Caco-2 (cell line): ENCODE measurements at regions not wholly inside any gene's neighbourhood (a gene's known extent, or its start where the extent isn't known, plus 50 kb on each side); places are given as distances from the start of the nearest gene placed in this dataset.

Experiments used
- BruUV-seq: library from RNA; stranded (reverse); fragments of 400-500 nt; replicated peaks from 2 replicates; lab custom pipeline; 2021; lab: Mats Ljungman, UMichigan
- CTCF ChIA-PET: fragments of 300-600 bp; sonication (Branson Sonifier 250); formaldehyde crosslinking; loops from one replicate; lab custom pipeline; 2022; ENCODE audit warnings: antibody characterized with exemption; lab: Charles Lee
- POLR2A ChIA-PET: fragments of 300-600 bp; sonication (Branson Sonifier 250); formaldehyde crosslinking; loops from one replicate; lab custom pipeline; 2022; ENCODE audit warnings: antibody characterized with exemption; lab: Charles Lee
- DNase-seq, 2 experiments: peaks; one replicate each; pipeline versions ENCODE4 v3.0.0 to v3.0.0-alpha.2; 2020 to 2022
- H3K27me3 ChIP-seq: replicated peaks from 2 replicates; pipeline ENCODE4 v1.6.0; 2011; ENCODE audit warnings: low read length; ENCODE audit not compliant: control insufficient read depth, insufficient read depth
- H3K36me3 ChIP-seq: 2 replicates; pipeline ENCODE4 v1.5.1; 2011; ENCODE audit warnings: low read length; ENCODE audit not compliant: control insufficient read depth, insufficient read depth
- H3K4me1 ChIP-seq: fragments of 250-450 bp; sonication (Bioruptor Pico); 2 replicates; pipeline ENCODE4 v1.5.1; 2020; ENCODE audit warnings: mild to moderate bottlenecking
- H3K4me3 ChIP-seq: 2 replicates; pipeline ENCODE4 v1.5.1; 2011; ENCODE audit warnings: low read depth, mild to moderate bottlenecking, control low read depth, low read length
- H3K9me3 ChIP-seq: fragments of 250-450 bp; sonication (Bioruptor Pico); 2 replicates; pipeline ENCODE4 v1.5.1; 2020; ENCODE audit warnings: mild to moderate bottlenecking, moderate library complexity
- H3K27ac Mint-ChIP-seq: one replicate; pipeline ENCODE4 v1.8.0; 2022; ENCODE audit warnings: mixed read lengths; ENCODE audit not compliant: unreplicated experiment
- H3K27me3 Mint-ChIP-seq: one replicate; pipeline ENCODE4 v1.8.0; 2022; ENCODE audit warnings: mixed read lengths; ENCODE audit not compliant: insufficient read depth, unreplicated experiment
- H3K36me3 Mint-ChIP-seq: one replicate; pipeline ENCODE4 v1.8.0; 2022; ENCODE audit warnings: mild to moderate bottlenecking, mixed read lengths; ENCODE audit not compliant: insufficient read depth, unreplicated experiment
- H3K4me1 Mint-ChIP-seq: one replicate; pipeline ENCODE4 v1.8.0; 2022; ENCODE audit warnings: low read depth, mixed read lengths; ENCODE audit not compliant: unreplicated experiment
- H3K4me3 Mint-ChIP-seq: one replicate; pipeline ENCODE4 v1.8.0; 2022; ENCODE audit warnings: mild to moderate bottlenecking, moderate library complexity, mixed read lengths; ENCODE audit not compliant: unreplicated experiment
- H3K9me3 Mint-ChIP-seq: one replicate; pipeline ENCODE4 v1.8.0; 2022; ENCODE audit warnings: mixed read lengths; ENCODE audit not compliant: unreplicated experiment
- intact Hi-C: fragments of 100-400 bp; cut with micrococcal nuclease; formaldehyde crosslinking; loops from one replicate; pipeline ENCODE4 v1.10.0; 2022; ENCODE audit not compliant: unreplicated experiment
- TF ChIP-seq, protein P1 (sequence below), 2 experiments: fragments of 200-600 bp in 1 of 2; IDR thresholded peaks; 1 replicate in 1 of 2; 2 replicates in 1 of 2; pipeline versions ENCODE4 v1.5.1 to v1.8.0; 2011 to 2022; ENCODE audit warnings: antibody characterized with exemption in 1 of 2, control low read depth in 1 of 2, inconsistent platforms in 1 of 2, low read depth in 1 of 2, low read length in 1 of 2, mild to moderate bottlenecking in 1 of 2, moderate library complexity in 1 of 2; ENCODE audit not compliant: insufficient read depth in 1 of 2, severe bottlenecking in 1 of 2, unreplicated experiment in 1 of 2

- Mint-ChIP-seq H3K27ac (no peak overlapping the region), H3K4me1 (no peaks in the 10 kb centered on the region), H3K27me3 (peaks cover 29% of the 10 kb centered on the region), H3K36me3 (no peaks in the 10 kb centered on the region), H3K4me3 (no peak overlapping the region), H3K9me3 (no peaks in the 10 kb centered on the region)
- intact Hi-C loops, result no loop called here
- TF ChIP-seq, protein P1, sequence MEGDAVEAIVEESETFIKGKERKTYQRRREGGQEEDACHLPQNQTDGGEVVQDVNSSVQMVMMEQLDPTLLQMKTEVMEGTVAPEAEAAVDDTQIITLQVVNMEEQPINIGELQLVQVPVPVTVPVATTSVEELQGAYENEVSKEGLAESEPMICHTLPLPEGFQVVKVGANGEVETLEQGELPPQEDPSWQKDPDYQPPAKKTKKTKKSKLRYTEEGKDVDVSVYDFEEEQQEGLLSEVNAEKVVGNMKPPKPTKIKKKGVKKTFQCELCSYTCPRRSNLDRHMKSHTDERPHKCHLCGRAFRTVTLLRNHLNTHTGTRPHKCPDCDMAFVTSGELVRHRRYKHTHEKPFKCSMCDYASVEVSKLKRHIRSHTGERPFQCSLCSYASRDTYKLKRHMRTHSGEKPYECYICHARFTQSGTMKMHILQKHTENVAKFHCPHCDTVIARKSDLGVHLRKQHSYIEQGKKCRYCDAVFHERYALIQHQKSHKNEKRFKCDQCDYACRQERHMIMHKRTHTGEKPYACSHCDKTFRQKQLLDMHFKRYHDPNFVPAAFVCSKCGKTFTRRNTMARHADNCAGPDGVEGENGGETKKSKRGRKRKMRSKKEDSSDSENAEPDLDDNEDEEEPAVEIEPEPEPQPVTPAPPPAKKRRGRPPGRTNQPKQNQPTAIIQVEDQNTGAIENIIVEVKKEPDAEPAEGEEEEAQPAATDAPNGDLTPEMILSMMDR (IDR thresholded peaks at IDR 0.05; ENCODE audit: insufficient read depth in 1 of 2, low read depth in 1 of 2, low read length in 1 of 2, severe bottlenecking in 1 of 2, unreplicated experiment in 1 of 2), result no peak
- CTCF ChIA-PET, result no interaction called here
- no peaks in the 10 kb centered on the region for H3K4me1 ChIP-seq
- BruUV-seq, result no TSS peak
- no peaks in the 10 kb centered on the region for H3K36me3 ChIP-seq
- no peak overlapping the region for H3K4me3 ChIP-seq
- no peak for DNase-seq
- POLR2A ChIA-PET, result no interaction called here
- no peaks in the 10 kb centered on the region for H3K9me3 ChIP-seq
- H3K27me3 ChIP-seq, result no peaks in the 10 kb centered on the region; the same call in 1 of the 2 replicates
These were observed 122.2 kb downstream of the NAV1 start for GRCh38 chr1:201660931-201661822.

GRCh38 chr1:201661823-201662359 is 123.0 kb downstream of the NAV1 start:
- DNase-seq, result no peak
- no peak overlapping the region for H3K27ac Mint-ChIP-seq
- no peaks in the 10 kb centered on the region; the same call in 1 of the 2 replicates for H3K27me3 ChIP-seq
- H3K4me3 ChIP-seq, result no peak overlapping the region
- CTCF ChIA-PET, result no interaction called here
- H3K9me3 Mint-ChIP-seq, result no peaks in the 10 kb centered on the region
- H3K4me1 Mint-ChIP-seq, result no peaks in the 10 kb centered on the region
- no peaks in the 10 kb centered on the region for H3K36me3 ChIP-seq
- H3K36me3 Mint-ChIP-seq, result no peaks in the 10 kb centered on the region
- BruUV-seq, result no TSS peak
- intact Hi-C loops, result no loop called here
- TF ChIP-seq, protein P1 (IDR thresholded peaks at IDR 0.05; ENCODE audit: insufficient read depth in 1 of 2, low read depth in 1 of 2, low read length in 1 of 2, severe bottlenecking in 1 of 2, unreplicated experiment in 1 of 2), result no peak
- POLR2A ChIA-PET, result no interaction called here
- H3K4me3 Mint-ChIP-seq, result no peak overlapping the region
- no peaks in the 10 kb centered on the region for H3K4me1 ChIP-seq
- peaks cover 28% of the 10 kb centered on the region for H3K27me3 Mint-ChIP-seq
- H3K9me3 ChIP-seq, result no peaks in the 10 kb centered on the region

GRCh38 chr1:201662646-201663045 is 123.7 kb downstream of the NAV1 start:
- DNase-seq, result no peak
- H3K27ac Mint-ChIP-seq, result no peak overlapping the region
- TF ChIP-seq, protein P1 (IDR thresholded peaks at IDR 0.05; ENCODE audit: insufficient read depth in 1 of 2, low read depth in 1 of 2, low read length in 1 of 2, severe bottlenecking in 1 of 2, unreplicated experiment in 1 of 2), result no peak
- H3K36me3 ChIP-seq, result no peaks in the 10 kb centered on the region
- no peak overlapping the region for H3K4me3 Mint-ChIP-seq
- POLR2A ChIA-PET, result no interaction called here
- H3K36me3 Mint-ChIP-seq, result no peaks in the 10 kb centered on the region
- BruUV-seq, result no TSS peak
- CTCF ChIA-PET, result no interaction called here
- H3K27me3 Mint-ChIP-seq, result peaks cover 26% of the 10 kb centered on the region
- no peaks in the 10 kb centered on the region for H3K9me3 ChIP-seq
- intact Hi-C loops, result no loop called here
- H3K4me3 ChIP-seq, result no peak overlapping the region
- H3K4me1 Mint-ChIP-seq, result no peaks in the 10 kb centered on the region
- no peaks in the 10 kb centered on the region; the same call in 1 of the 2 replicates for H3K27me3 ChIP-seq
- H3K9me3 Mint-ChIP-seq, result no peaks in the 10 kb centered on the region
- H3K4me1 ChIP-seq, result no peaks in the 10 kb centered on the region
